ENCODE measurements at regions not wholly inside any gene's neighbourhood (a gene's known extent, or its start where the extent isn't known, plus 50 kb on each side); places are given as distances from the start of the nearest gene placed in this dataset.

DNA sequence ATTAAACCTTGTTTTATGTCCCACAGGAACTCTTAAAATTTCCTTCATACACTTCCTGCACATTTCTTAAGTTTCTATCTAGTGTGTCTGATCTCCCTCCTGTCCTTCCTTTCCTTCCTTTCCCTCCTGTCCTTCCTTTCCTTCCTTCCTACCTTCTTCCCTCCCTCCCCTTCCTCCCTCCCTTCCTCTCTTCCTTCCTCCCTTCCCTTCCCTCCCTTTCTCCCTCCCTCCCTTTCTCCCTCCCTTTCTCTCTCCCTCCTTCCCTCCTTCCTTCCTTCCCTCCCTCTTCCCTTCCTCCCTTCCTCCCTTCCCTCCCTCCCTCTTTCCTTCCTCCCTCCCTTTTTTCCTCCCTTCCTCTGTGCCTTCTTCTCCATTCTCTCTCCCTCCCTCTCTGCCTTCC, 414.9 kb downstream of the ENC1 start:
- Histone ChIP-seq H3K27ac (ENCODE audit: low read depth, low read length) (no peak overlapping the region), H3K9me3 (ENCODE audit: control insufficient read depth, insufficient read depth, low read length) (no peaks in the 10 kb centered on the region; the same call in 1 of the 2 replicates), H3K4me3 (ENCODE audit: low read depth, low read length) (no peak overlapping the region), H3K27me3 (ENCODE audit: control insufficient read depth, insufficient read depth, low read length) (no peaks in the 10 kb centered on the region)
- no peak for DNase-seq (ENCODE audit: low read depth, low spot score)
- TF ChIP-seq CTCF (IDR thresholded peaks at IDR 0.05; ENCODE audit: low read depth, low read length): no peak
- CTCF ChIA-PET: no interaction called here
- POLR2A ChIA-PET: no interaction called here

DNA sequence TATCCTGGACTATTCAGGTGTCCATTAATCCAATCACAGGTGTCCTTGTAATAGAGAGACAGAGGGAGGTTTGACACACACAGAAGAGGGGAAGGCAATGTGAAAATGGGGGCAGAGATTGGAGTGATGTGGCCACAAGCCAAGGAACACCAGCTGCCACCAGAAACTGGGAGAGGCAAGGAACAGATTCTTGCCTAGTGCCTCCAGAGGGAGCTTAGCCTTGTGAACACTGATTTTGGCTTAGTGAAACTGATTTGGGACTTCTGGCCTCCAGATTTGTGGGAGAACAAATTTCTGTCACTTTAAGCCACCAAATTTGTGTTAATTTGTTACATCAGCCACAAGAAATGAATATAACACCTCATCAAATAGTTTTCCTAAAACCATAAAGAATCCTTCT, 416.2 kb downstream of the ENC1 start:
- POLR2A ChIA-PET: no interaction called here

DNA sequence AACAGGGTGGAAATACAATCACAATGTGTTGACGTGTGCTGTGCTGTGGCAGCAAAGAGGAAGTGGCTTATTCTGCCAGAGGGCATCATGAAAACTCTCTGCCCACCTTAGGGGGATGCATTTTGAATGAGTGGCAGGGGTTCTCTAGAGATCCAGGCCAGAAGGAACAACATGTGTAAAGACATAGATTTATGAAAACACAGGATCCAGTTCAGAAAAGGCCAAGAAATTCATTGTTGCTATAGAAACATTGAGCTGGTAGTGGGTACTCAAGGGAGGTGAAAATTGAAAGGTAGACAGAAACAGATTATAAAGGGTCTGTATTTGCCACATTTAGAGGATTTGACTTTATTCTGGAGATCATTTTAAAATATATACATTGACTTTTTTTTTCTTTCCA, 417.7 kb downstream of the ENC1 start:
- ChIA-PET POLR2A (no interaction called here), CTCF (interaction anchor here (1.2 kb wide), 1 partner anchor 10 kb away, joined by 3 read pairs; no protein-coding TSS in a partner anchor)
- H3K27me3 ChIP-seq (ENCODE audit: control insufficient read depth, insufficient read depth, low read length): no peaks in the 10 kb centered on the region
- no peak overlapping the region for H3K27ac ChIP-seq (ENCODE audit: low read depth, low read length)
- no peaks in the 10 kb centered on the region; the same call in 1 of the 2 replicates for H3K9me3 ChIP-seq (ENCODE audit: control insufficient read depth, insufficient read depth, low read length)
- no peak for DNase-seq (ENCODE audit: low read depth, low spot score)
- TF ChIP-seq CTCF (IDR thresholded peaks at IDR 0.05; ENCODE audit: low read depth, low read length): no peak
- no peak overlapping the region for H3K4me3 ChIP-seq (ENCODE audit: low read depth, low read length)

More for the DNA sequence above, 416.2 kb downstream of the ENC1 start:
- Histone ChIP-seq H3K4me3 (ENCODE audit: low read depth, low read length) (no peak overlapping the region), H3K27me3 (ENCODE audit: control insufficient read depth, insufficient read depth, low read length) (no peaks in the 10 kb centered on the region), H3K27ac (ENCODE audit: low read depth, low read length) (no peak overlapping the region), H3K9me3 (ENCODE audit: control insufficient read depth, insufficient read depth, low read length) (no peaks in the 10 kb centered on the region; the same call in 1 of the 2 replicates)
- no peak for DNase-seq (ENCODE audit: low read depth, low spot score)
- no peak for TF ChIP-seq CTCF (IDR thresholded peaks at IDR 0.05; ENCODE audit: low read depth, low read length)
- CTCF ChIA-PET: no interaction called here

DNA sequence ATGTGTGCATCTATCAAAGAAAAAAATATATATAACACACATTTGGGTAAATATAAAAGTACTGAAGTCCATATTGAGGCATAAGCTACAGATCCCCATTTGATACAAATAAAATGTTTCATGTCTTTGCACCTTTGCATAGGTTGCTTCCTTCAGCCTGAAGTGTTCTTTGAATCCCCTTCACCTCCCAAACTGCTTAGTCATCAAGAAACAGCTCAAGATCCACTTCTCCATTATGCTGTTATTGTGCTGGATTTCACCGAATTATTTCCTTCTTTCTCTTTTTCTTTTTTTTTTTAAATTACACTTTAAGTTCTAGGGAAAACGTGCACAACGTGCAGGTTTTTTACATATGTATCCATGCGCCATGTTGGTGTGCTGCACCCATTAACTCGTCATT, 419.1 kb downstream of the ENC1 start:
- Histone ChIP-seq H3K9me3 (ENCODE audit: control insufficient read depth, insufficient read depth, low read length) (no peaks in the 10 kb centered on the region; the same call in 1 of the 2 replicates), H3K4me3 (ENCODE audit: low read depth, low read length) (no peak overlapping the region), H3K27me3 (ENCODE audit: control insufficient read depth, insufficient read depth, low read length) (no peaks in the 10 kb centered on the region), H3K27ac (ENCODE audit: low read depth, low read length) (no peak overlapping the region)
- CTCF ChIA-PET: no interaction called here
- DNase-seq (ENCODE audit: low read depth, low spot score): no peak
- POLR2A ChIA-PET: interaction anchor here (0.7 kb wide), 1 partner anchor 47 kb away, joined by 7 read pairs; no protein-coding TSS in a partner anchor
- TF ChIP-seq CTCF (IDR thresholded peaks at IDR 0.05; ENCODE audit: low read depth, low read length): no peak

DNA sequence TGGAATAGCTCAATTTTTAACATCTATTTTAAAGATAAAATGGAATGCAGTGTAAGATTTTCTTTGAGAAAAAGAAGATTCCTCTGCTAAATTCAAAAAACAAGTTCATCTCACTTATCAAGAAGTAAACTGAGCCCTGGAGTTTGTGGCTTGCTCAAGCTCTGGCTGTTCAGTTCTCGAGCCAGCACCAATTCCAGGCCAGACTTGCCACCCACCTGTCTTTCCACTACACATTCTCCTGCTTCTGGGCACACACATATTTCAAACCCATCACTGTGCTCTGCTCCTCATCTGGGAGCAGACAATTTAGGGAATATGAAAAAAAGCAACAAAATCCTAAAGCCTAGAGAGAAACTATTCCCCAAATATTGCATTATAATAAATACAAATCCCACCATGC, 424.5 kb downstream of the ENC1 start:
- ChIA-PET CTCF (no interaction called here), POLR2A (no interaction called here)
- H3K9me3 ChIP-seq (ENCODE audit: control insufficient read depth, insufficient read depth, low read length): no peaks in the 10 kb centered on the region
- no peak overlapping the region for H3K27ac ChIP-seq (ENCODE audit: low read depth, low read length)
- no peak for TF ChIP-seq CTCF (IDR thresholded peaks at IDR 0.05; ENCODE audit: low read depth, low read length)
- no peak for DNase-seq (ENCODE audit: low read depth, low spot score)
- no peaks in the 10 kb centered on the region for H3K27me3 ChIP-seq (ENCODE audit: control insufficient read depth, insufficient read depth, low read length)
- no peak overlapping the region for H3K4me3 ChIP-seq (ENCODE audit: low read depth, low read length)
